ENCODE measurements at regions not wholly inside any gene's neighbourhood (a gene's known extent, or its start where the extent isn't known, plus 50 kb on each side); places are given as distances from the start of the nearest gene placed in this dataset.

DNA sequence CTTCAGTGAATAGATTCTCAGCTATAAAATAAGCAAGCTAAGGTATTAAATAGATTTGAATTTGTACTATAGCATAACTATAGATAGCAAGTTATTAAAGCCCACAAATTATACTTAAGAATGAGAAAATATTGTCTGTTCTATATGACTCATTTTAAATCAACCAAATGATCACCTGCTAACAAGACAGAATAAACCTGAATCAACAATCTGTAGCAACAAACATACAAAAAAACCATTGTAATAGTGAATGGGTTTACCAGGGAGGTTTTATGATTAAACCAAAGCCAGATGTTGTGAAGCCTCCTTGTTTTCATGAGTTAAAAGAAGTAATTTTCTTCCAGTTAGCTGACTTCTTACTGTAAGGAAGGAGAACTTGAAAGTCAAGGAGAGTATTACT lies 71.9 kb upstream of the HTR1B start:
- H3K36me3 ChIP-seq (ENCODE audit: control insufficient read depth, insufficient read depth, low read length) = no peaks in the 10 kb centered on the region
- H3K27ac ChIP-seq (ENCODE audit: low read length) = no peak overlapping the region
- no peak for DNase-seq
- H3K4me3 ChIP-seq (ENCODE audit: low read length) = no peak overlapping the region
- peaks cover 2% of the 10 kb centered on the region for H3K9me3 ChIP-seq (replicated peaks; ENCODE audit: control insufficient read depth, low read depth, low read length)
- no peaks in the 10 kb centered on the region for H3K4me1 ChIP-seq (ENCODE audit: control insufficient read depth, insufficient read depth, low read length)
- no peaks in the 10 kb centered on the region for H3K27me3 ChIP-seq (ENCODE audit: control insufficient read depth, insufficient read depth, low read length)

- Histone ChIP-seq H3K36me3 (ENCODE audit: control insufficient read depth, insufficient read depth, low read length) (no peaks in the 10 kb centered on the region), H3K27ac (ENCODE audit: low read length) (no peak overlapping the region), H3K9me3 (replicated peaks; ENCODE audit: control insufficient read depth, low read depth, low read length) (peaks cover 2% of the 10 kb centered on the region), H3K27me3 (ENCODE audit: control insufficient read depth, insufficient read depth, low read length) (no peaks in the 10 kb centered on the region), H3K4me3 (ENCODE audit: low read length) (no peak overlapping the region), H3K4me1 (ENCODE audit: control insufficient read depth, insufficient read depth, low read length) (no peaks in the 10 kb centered on the region)
- no peak for DNase-seq
- no CpG with 5 or more reads among the region's 7 CpGs for WGBS (ENCODE audit: insufficient coverage)
Measured at GRCh38 chr6:77536701-77537100, 73.4 kb upstream of the HTR1B start.

DNA sequence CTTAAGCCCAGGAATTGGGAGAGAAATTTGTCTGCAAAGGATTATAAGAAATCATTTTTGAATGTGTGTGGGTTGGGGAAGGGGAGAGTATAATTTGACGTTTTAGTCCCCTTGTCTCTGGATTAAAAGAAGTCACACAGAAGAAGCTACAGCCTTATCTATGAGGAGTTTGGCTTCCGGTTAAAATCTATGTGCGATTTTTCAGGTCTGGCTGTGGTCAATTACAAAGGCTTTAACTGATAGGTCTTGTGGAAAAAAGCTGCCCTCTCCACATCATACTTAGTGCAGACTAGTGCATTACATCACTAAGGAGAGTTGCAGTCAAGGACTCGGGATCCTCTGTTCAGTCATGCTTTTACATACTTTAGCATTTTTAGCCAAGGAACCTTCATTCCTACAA lies 80.3 kb upstream of the HTR1B start:
- WGBS (ENCODE audit: insufficient coverage) = 86% methylated on average over 1 of the region's 4 CpGs
- H3K4me3 ChIP-seq (ENCODE audit: low read length) = no peak overlapping the region
- H3K4me1 ChIP-seq (ENCODE audit: control insufficient read depth, insufficient read depth, low read length) = no peaks in the 10 kb centered on the region
- no peaks in the 10 kb centered on the region for H3K36me3 ChIP-seq (ENCODE audit: control insufficient read depth, insufficient read depth, low read length)
- no peak for DNase-seq
- H3K9me3 ChIP-seq (replicated peaks; ENCODE audit: control insufficient read depth, low read depth, low read length) = peaks cover 2% of the 10 kb centered on the region
- no peak overlapping the region for H3K27ac ChIP-seq (ENCODE audit: low read length)
- H3K27me3 ChIP-seq (ENCODE audit: control insufficient read depth, insufficient read depth, low read length) = no peaks in the 10 kb centered on the region

- Histone ChIP-seq H3K4me1 (ENCODE audit: control insufficient read depth, insufficient read depth, low read length) (no peaks in the 10 kb centered on the region), H3K36me3 (ENCODE audit: control insufficient read depth, insufficient read depth, low read length) (no peaks in the 10 kb centered on the region), H3K9me3 (replicated peaks; ENCODE audit: control insufficient read depth, low read depth, low read length) (no peaks in the 10 kb centered on the region), H3K27me3 (ENCODE audit: control insufficient read depth, insufficient read depth, low read length) (no peaks in the 10 kb centered on the region), H3K27ac (ENCODE audit: low read length) (no peak overlapping the region), H3K4me3 (ENCODE audit: low read length) (no peak overlapping the region)
- WGBS (ENCODE audit: insufficient coverage) = no CpG with 5 or more reads among the region's 3 CpGs
- DNase-seq = peak; percentile 6
Measured at GRCh38 chr6:77548190-77548589, 84.9 kb upstream of the HTR1B start.

DNA sequence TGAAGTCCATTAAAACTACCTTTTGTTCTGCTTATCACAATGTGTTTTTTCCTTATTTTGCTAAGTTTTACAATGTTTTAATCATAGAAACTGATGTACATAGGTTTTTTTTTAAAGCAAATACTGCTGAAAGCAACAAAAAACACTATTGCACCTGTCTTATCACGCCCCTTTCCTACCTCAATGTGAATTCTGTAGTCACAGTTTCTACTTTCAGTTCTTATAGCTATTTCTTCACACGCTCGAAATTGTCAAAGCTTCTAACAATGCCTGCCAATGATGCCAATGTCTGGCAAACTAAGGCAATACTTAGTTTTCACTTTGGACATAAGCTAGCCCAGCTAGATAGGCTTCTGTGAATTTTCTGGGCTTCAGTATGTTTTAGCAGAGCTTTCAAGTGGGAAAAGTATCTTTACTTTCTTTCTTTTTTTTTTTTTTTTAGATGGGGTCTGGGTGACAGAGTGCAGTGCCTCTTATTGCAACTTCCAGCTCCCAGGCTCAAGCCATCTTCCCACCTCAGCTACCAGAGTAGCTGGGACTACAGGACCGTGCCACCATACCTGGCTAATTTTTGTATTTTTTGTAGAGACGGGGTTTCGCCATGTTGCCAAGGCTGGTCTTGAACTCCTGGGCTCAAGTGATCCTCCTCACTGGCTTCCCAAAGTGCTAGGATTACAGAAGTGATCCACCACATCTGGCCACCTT lies 85.5 kb upstream of the HTR1B start:
- Histone ChIP-seq H3K27ac (ENCODE audit: low read length) (no peak overlapping the region), H3K4me3 (ENCODE audit: low read length) (no peak overlapping the region), H3K9me3 (replicated peaks; ENCODE audit: control insufficient read depth, low read depth, low read length) (no peaks in the 10 kb centered on the region), H3K36me3 (ENCODE audit: control insufficient read depth, insufficient read depth, low read length) (no peaks in the 10 kb centered on the region), H3K27me3 (ENCODE audit: control insufficient read depth, insufficient read depth, low read length) (no peaks in the 10 kb centered on the region), H3K4me1 (ENCODE audit: control insufficient read depth, insufficient read depth, low read length) (no peaks in the 10 kb centered on the region)
- 75% methylated on average over 3 of the region's 6 CpGs for WGBS (ENCODE audit: insufficient coverage)
- no peak for DNase-seq

DNA sequence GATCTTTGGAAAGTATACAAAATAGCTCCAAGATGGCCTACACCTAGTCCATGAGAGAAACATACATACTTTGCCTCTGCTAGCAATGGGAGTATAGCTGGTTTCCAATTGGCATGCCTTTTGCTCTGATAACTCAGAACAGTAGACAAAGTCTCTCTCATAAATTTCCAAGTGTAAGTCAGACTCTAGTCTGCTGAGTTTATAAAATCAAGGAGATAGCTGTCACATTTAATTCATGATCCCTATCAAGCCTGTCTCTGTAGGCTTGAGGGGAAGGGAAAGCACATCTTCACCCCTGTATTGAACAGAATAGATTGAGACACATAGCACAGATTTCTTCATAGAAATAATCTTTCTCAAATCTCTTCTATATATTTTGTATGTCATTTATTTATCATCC lies 87.8 kb upstream of the HTR1B start:
- Histone ChIP-seq H3K4me3 (ENCODE audit: low read length) (no peak overlapping the region), H3K4me1 (ENCODE audit: control insufficient read depth, insufficient read depth, low read length) (no peaks in the 10 kb centered on the region), H3K27me3 (ENCODE audit: control insufficient read depth, insufficient read depth, low read length) (no peaks in the 10 kb centered on the region), H3K9me3 (replicated peaks; ENCODE audit: control insufficient read depth, low read depth, low read length) (no peaks in the 10 kb centered on the region), H3K36me3 (ENCODE audit: control insufficient read depth, insufficient read depth, low read length) (no peaks in the 10 kb centered on the region), H3K27ac (ENCODE audit: low read length) (no peak overlapping the region)
- DNase-seq = no peak

DNA sequence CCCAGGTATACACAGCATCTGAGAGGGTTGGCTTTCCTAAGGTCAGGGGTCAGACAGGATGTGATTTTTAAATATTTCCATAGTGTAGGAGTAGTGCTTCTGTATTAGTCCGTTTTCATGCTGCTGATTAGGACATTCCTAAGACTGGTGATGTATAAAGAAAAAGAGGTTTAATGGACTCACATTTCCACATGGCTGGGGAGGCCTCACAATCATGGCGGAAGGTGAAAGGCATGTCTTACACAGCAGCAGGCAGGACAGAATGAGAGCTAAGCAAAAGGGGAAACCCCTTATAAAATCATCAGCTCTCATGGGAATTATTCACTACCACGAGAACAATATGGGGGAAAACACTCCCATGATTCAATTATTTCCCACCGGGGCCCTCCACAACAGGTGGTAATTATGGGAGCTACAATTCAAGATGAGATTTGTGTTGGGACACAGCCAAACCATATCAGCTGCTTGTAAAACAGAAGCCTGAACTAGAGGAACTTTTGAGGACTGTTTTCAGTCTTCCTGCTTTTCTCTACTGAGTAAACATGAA lies 91.0 kb upstream of the MEI4 start:
- DNase-seq = no peak
- no peaks in the 10 kb centered on the region for H3K36me3 ChIP-seq (ENCODE audit: control insufficient read depth, insufficient read depth, low read length)
- no peaks in the 10 kb centered on the region for H3K4me1 ChIP-seq (ENCODE audit: control insufficient read depth, insufficient read depth, low read length)

DNA sequence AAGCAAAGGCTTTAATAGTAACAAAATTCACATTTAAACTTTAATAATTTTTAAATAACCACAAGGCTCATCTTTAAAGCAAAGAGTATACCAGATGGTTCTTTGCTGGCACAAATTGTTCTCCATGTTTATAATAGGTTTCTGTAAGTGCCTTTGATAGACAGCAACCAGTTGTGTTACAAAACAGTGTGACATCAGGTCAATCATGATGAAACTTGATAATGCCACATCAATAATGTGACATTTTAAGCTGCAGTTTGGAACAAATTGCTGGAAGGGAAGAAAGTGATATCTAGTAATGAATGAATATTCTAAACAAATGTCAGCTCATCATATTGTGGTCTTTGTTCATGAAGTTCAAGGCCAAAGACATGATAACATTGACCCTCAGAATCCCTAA lies 87.5 kb upstream of the MEI4 start:
- no peak overlapping the region for H3K4me3 ChIP-seq (ENCODE audit: low read length)
- H3K9me3 ChIP-seq (replicated peaks; ENCODE audit: control insufficient read depth, low read depth, low read length) = no peaks in the 10 kb centered on the region
- no peaks in the 10 kb centered on the region for H3K4me1 ChIP-seq (ENCODE audit: control insufficient read depth, insufficient read depth, low read length)
- no peak overlapping the region for H3K27ac ChIP-seq (ENCODE audit: low read length)
- no peaks in the 10 kb centered on the region for H3K27me3 ChIP-seq (ENCODE audit: control insufficient read depth, insufficient read depth, low read length)
- no peak for DNase-seq
- H3K36me3 ChIP-seq (ENCODE audit: control insufficient read depth, insufficient read depth, low read length) = no peaks in the 10 kb centered on the region

More for the DNA sequence above, 91.0 kb upstream of the MEI4 start:
- H3K27ac ChIP-seq (ENCODE audit: low read length) = no peak overlapping the region
- H3K27me3 ChIP-seq (ENCODE audit: control insufficient read depth, insufficient read depth, low read length) = no peaks in the 10 kb centered on the region
- 56% methylated on average over 1 of the region's 4 CpGs for WGBS (ENCODE audit: insufficient coverage)
- H3K4me3 ChIP-seq (ENCODE audit: low read length) = no peak overlapping the region
- H3K9me3 ChIP-seq (replicated peaks; ENCODE audit: control insufficient read depth, low read depth, low read length) = no peaks in the 10 kb centered on the region

- no peak overlapping the region for H3K27ac ChIP-seq (ENCODE audit: low read length)
- H3K27me3 ChIP-seq (ENCODE audit: control insufficient read depth, insufficient read depth, low read length) = no peaks in the 10 kb centered on the region
- H3K4me3 ChIP-seq (ENCODE audit: low read length) = no peak overlapping the region
- no peaks in the 10 kb centered on the region for H3K9me3 ChIP-seq (replicated peaks; ENCODE audit: control insufficient read depth, low read depth, low read length)
- no peak for DNase-seq
- no peaks in the 10 kb centered on the region for H3K36me3 ChIP-seq (ENCODE audit: control insufficient read depth, insufficient read depth, low read length)
- WGBS (ENCODE audit: insufficient coverage) = no CpG with 5 or more reads among the region's 1 CpG
- no peaks in the 10 kb centered on the region for H3K4me1 ChIP-seq (ENCODE audit: control insufficient read depth, insufficient read depth, low read length)
Measured at GRCh38 chr6:77566235-77566634, 86.6 kb upstream of the MEI4 start.

DNA sequence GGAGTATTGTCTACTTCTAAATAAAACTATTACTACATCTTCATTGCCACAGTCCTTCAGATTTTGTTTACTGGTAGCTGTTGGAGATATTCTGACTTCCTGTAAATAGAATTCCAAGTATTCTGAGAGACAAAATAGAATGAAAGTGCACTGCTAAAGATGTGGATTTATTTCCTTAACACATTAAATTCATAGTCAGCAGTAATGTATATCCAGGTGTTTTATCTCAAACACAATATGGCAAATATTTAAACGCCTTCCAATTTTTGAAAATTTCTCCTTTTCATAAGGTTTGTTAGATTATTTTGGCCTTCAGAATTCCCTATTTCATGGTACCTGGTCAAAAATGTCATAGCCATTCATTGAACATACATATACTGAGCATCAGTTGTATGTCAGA lies 84.3 kb upstream of the MEI4 start:
- no peaks in the 10 kb centered on the region for H3K4me1 ChIP-seq (ENCODE audit: control insufficient read depth, insufficient read depth, low read length)
- WGBS (ENCODE audit: insufficient coverage) = no CpG with 5 or more reads among the region's 1 CpG
- no peak overlapping the region for H3K4me3 ChIP-seq (ENCODE audit: low read length)
- no peaks in the 10 kb centered on the region for H3K9me3 ChIP-seq (replicated peaks; ENCODE audit: control insufficient read depth, low read depth, low read length)
- no peaks in the 10 kb centered on the region for H3K27me3 ChIP-seq (ENCODE audit: control insufficient read depth, insufficient read depth, low read length)
- DNase-seq = no peak
- no peaks in the 10 kb centered on the region for H3K36me3 ChIP-seq (ENCODE audit: control insufficient read depth, insufficient read depth, low read length)
- H3K27ac ChIP-seq (ENCODE audit: low read length) = no peak overlapping the region

GRCh38 chr6:77573843-77574242 lies 79.0 kb upstream of the MEI4 start:
- 71% methylated on average over 1 of the region's 2 CpGs for WGBS (ENCODE audit: insufficient coverage)
- Histone ChIP-seq H3K4me3 (ENCODE audit: low read length) (no peak overlapping the region), H3K27me3 (ENCODE audit: control insufficient read depth, insufficient read depth, low read length) (no peaks in the 10 kb centered on the region), H3K36me3 (ENCODE audit: control insufficient read depth, insufficient read depth, low read length) (no peaks in the 10 kb centered on the region), H3K27ac (ENCODE audit: low read length) (no peak overlapping the region), H3K4me1 (ENCODE audit: control insufficient read depth, insufficient read depth, low read length) (no peaks in the 10 kb centered on the region), H3K9me3 (replicated peaks; ENCODE audit: control insufficient read depth, low read depth, low read length) (no peaks in the 10 kb centered on the region)
- DNase-seq = peak; percentile 6

All from muscle of leg (tissue), 3 donors.